Mammary epithelial cell (primary cell): ENCODE measurements at regions not wholly inside any gene's neighbourhood (a gene's known extent, or its start where the extent isn't known, plus 50 kb on each side); places are given as distances from the start of the nearest gene placed in this dataset.

Source experiments
- EZH2 ChIP-seq: IDR thresholded peaks from 2 replicates; pipeline ENCODE4 v1.6.1; 2012; ENCODE audit warnings: low read length, inconsistent platforms, borderline replicate concordance
- TF ChIP-seq, protein P1 (sequence below), 2 donors: IDR thresholded peaks in 1 of 2; conservative IDR thresholded peaks in 1 of 2; 2 replicates each; pipeline ENCODE4 v1.5.1; 2011 to 2012; ENCODE audit warnings: inconsistent platforms in 2 of 2, low read length in 2 of 2, mild to moderate bottlenecking in 2 of 2, control low read depth in 1 of 2, low read depth in 1 of 2; ENCODE audit not compliant: insufficient read depth in 1 of 2; ENCODE audit errors: extremely low read depth in 1 of 2

DNA sequence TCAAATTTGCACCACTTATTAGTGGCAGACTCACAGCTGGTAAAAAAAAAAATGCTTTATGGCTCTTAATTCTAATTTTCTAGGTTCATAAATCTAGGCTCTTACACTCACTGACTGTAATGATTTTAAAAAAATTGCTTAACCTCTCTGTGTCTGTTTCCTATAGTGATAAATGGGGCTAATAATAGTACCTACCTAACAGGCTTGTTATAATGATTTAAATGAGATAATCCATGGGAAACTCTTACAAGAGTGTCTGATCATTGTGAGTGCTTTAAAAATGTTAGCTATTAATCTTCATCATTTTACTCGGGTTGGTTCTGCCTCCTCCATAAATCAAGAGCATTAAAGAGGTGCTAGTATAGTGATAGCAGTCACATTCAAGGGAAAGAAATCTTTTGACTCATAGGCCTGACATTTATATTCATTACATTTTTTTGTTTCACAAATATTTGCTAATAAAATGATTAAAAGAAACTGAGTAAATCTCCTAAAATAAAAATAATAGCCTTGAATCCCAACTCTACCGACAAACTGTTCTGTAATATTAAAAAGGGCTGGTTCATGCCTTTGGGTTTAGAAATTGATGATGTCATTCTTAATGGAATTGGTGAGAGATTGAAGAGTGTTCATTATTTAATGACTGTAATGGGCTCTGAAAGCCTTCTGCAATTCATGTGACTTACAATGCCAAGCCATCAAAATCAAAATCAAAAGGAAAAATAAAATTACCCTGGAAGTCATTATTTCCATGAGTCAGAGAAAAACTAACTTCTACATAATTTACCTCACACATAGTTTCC lies 93.9 kb upstream of the PALMD start:
- TF ChIP-seq EZH2, result no peak
- TF ChIP-seq, protein P1, sequence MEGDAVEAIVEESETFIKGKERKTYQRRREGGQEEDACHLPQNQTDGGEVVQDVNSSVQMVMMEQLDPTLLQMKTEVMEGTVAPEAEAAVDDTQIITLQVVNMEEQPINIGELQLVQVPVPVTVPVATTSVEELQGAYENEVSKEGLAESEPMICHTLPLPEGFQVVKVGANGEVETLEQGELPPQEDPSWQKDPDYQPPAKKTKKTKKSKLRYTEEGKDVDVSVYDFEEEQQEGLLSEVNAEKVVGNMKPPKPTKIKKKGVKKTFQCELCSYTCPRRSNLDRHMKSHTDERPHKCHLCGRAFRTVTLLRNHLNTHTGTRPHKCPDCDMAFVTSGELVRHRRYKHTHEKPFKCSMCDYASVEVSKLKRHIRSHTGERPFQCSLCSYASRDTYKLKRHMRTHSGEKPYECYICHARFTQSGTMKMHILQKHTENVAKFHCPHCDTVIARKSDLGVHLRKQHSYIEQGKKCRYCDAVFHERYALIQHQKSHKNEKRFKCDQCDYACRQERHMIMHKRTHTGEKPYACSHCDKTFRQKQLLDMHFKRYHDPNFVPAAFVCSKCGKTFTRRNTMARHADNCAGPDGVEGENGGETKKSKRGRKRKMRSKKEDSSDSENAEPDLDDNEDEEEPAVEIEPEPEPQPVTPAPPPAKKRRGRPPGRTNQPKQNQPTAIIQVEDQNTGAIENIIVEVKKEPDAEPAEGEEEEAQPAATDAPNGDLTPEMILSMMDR (conservative IDR thresholded peaks at IDR 0.05 in 1 of 2, IDR thresholded peaks at IDR 0.05 in 1 of 2; ENCODE audit: extremely low read depth in 1 of 2, insufficient read depth in 1 of 2, low read depth in 1 of 2, low read length in 2 of 2), result no peak
